ENCODE measurements at regions not wholly inside any gene's neighbourhood (a gene's known extent, or its start where the extent isn't known, plus 50 kb on each side); places are given as distances from the start of the nearest gene placed in this dataset.

DNA sequence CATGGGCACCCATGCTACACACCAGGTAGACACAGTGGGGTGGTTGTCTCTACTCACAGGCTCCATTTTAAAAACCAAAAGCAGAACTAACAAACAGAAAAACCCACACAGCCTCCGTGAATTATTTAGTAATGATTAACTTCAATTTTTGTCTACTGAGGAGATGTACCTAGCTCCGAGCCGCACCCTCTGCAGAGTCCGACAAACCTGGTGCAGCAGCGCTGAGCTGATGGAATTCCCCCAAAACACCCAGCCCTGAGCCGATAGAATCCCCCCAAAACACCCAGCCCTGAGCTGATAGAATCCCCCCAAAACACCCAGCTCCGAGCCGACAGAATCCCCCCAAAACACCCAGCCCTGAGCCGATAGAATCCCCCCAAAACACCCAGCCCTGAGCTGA is 927.0 kb downstream of the BRD1 start:
- TF ChIP-seq, protein P1, sequence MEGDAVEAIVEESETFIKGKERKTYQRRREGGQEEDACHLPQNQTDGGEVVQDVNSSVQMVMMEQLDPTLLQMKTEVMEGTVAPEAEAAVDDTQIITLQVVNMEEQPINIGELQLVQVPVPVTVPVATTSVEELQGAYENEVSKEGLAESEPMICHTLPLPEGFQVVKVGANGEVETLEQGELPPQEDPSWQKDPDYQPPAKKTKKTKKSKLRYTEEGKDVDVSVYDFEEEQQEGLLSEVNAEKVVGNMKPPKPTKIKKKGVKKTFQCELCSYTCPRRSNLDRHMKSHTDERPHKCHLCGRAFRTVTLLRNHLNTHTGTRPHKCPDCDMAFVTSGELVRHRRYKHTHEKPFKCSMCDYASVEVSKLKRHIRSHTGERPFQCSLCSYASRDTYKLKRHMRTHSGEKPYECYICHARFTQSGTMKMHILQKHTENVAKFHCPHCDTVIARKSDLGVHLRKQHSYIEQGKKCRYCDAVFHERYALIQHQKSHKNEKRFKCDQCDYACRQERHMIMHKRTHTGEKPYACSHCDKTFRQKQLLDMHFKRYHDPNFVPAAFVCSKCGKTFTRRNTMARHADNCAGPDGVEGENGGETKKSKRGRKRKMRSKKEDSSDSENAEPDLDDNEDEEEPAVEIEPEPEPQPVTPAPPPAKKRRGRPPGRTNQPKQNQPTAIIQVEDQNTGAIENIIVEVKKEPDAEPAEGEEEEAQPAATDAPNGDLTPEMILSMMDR (IDR thresholded peaks at IDR 0.05 in 8 of 11, conservative IDR thresholded peaks at IDR 0.05 in 3 of 11) = no peak
- no peak for TF ChIP-seq POLR2AphosphoS5 (IDR thresholded peaks at IDR 0.05)

All from spleen (tissue), 7 donors.